Smooth muscle cell (in vitro differentiated cells): ENCODE measurements at regions not wholly inside any gene's neighbourhood (a gene's known extent, or its start where the extent isn't known, plus 50 kb on each side); places are given as distances from the start of the nearest gene placed in this dataset.

Source experiments
- DNase-seq: peaks from one replicate; lab custom pipeline; 2025; ENCODE audit not compliant: unreplicated experiment; lab: John Stamatoyannopoulos, UW
- H2AFZ ChIP-seq: fragments of 200-600 bp; sonication (generic); 2 replicates; pipeline ENCODE4 v1.6.0; 2016; ENCODE audit warnings: antibody characterized with exemption, low read depth, mild to moderate bottlenecking
- H3F3A ChIP-seq: fragments of 200-600 bp; sonication (generic); 2 replicates; pipeline ENCODE4 v1.6.0; 2017; ENCODE audit warnings: antibody characterized with exemption, low read depth
- H3K27ac ChIP-seq: fragments of 200-600 bp; sonication (generic); 2 replicates; pipeline ENCODE4 v1.5.1; 2016; ENCODE audit warnings: low read depth, mild to moderate bottlenecking
- H3K27me3 ChIP-seq: fragments of 200-600 bp; sonication (generic); 2 replicates; pipeline ENCODE4 v1.6.1; 2016; ENCODE audit warnings: low read depth, mild to moderate bottlenecking
- H3K36me3 ChIP-seq: fragments of 200-600 bp; sonication (generic); 2 replicates; pipeline ENCODE4 v1.5.1; 2016; ENCODE audit warnings: low read depth
- H3K4me1 ChIP-seq: fragments of 200-600 bp; sonication (generic); 2 replicates; pipeline ENCODE4 v1.5.1; 2016; ENCODE audit warnings: low read depth
- H3K4me2 ChIP-seq: fragments of 200-600 bp; sonication (generic); 2 replicates; pipeline ENCODE4 v1.6.0; 2016; ENCODE audit warnings: mild to moderate bottlenecking
- H3K4me3 ChIP-seq: fragments of 200-600 bp; sonication (generic); 2 replicates; pipeline ENCODE4 v1.5.1; 2016; ENCODE audit warnings: mild to moderate bottlenecking
- H3K79me2 ChIP-seq: fragments of 200-600 bp; sonication (generic); 2 replicates; pipeline ENCODE4 v1.6.0; 2016; ENCODE audit warnings: low read depth, mild to moderate bottlenecking
- H3K9ac ChIP-seq: fragments of 200-600 bp; sonication (generic); 2 replicates; pipeline ENCODE4 v1.6.0; 2016; ENCODE audit warnings: low read depth
- H3K9me3 ChIP-seq: fragments of 200-600 bp; sonication (generic); replicated peaks from 2 replicates; pipeline ENCODE4 v1.5.1; 2016; ENCODE audit warnings: low read depth
- H4K20me1 ChIP-seq: fragments of 200-600 bp; sonication (generic); 2 replicates; pipeline ENCODE4 v1.6.0; 2016; ENCODE audit warnings: low read depth
- WGBS: methylation state at CpG from one replicate; pipeline ENCODE4 v1.1.7; 2016; ENCODE audit warnings: low lambda C conversion rate; 5-methylcytosine and 5-hydroxymethylcytosine counted together
- TF ChIP-seq, protein P1 (sequence below): fragments of 200-600 bp; sonication (generic); IDR thresholded peaks from 2 replicates; pipeline ENCODE4 v1.5.1; 2017; ENCODE audit warnings: borderline replicate concordance, mild to moderate bottlenecking, antibody characterized with exemption; ENCODE audit not compliant: insufficient read depth, poor library complexity, severe bottlenecking

GRCh38 chr4:132195176-132195575 is 953.9 kb upstream of the PCDH10 start:
- 87% methylated on average over 3 of the region's 3 CpGs for WGBS
- Histone ChIP-seq H2AFZ (no peak overlapping the region), H3K36me3 (no peaks in the 10 kb centered on the region), H3F3A (no peaks in the 10 kb centered on the region), H3K9me3 (no peaks in the 10 kb centered on the region), H3K9ac (no peak overlapping the region), H4K20me1 (no peaks in the 10 kb centered on the region), H3K27me3 (no peaks in the 10 kb centered on the region), H3K79me2 (no peaks in the 10 kb centered on the region), H3K27ac (no peak overlapping the region), H3K4me3 (no peak overlapping the region), H3K4me2 (no peak overlapping the region), H3K4me1 (no peaks in the 10 kb centered on the region)
- TF ChIP-seq, protein P1, sequence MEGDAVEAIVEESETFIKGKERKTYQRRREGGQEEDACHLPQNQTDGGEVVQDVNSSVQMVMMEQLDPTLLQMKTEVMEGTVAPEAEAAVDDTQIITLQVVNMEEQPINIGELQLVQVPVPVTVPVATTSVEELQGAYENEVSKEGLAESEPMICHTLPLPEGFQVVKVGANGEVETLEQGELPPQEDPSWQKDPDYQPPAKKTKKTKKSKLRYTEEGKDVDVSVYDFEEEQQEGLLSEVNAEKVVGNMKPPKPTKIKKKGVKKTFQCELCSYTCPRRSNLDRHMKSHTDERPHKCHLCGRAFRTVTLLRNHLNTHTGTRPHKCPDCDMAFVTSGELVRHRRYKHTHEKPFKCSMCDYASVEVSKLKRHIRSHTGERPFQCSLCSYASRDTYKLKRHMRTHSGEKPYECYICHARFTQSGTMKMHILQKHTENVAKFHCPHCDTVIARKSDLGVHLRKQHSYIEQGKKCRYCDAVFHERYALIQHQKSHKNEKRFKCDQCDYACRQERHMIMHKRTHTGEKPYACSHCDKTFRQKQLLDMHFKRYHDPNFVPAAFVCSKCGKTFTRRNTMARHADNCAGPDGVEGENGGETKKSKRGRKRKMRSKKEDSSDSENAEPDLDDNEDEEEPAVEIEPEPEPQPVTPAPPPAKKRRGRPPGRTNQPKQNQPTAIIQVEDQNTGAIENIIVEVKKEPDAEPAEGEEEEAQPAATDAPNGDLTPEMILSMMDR: no peak
- no peak for DNase-seq

DNA sequence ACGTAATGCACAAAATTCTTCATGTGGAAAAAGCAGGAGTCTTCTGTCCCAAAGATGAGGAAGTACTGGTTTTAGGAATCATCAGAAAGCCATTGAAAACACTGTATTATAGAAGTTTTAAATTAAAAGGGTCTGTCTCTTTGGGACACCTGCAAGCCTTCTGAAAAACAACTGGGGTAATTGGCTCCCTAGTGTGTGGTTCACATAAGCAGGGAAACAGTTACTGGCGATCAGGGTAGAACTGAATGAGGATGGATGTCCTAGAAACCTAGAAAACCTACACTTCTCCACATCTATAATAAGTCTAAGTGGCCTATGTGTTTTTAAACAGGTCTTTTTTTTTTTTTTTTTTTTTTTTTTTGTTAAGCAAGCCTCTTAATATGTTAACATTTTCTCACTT is 945.5 kb upstream of the PCDH10 start:
- Histone ChIP-seq H3K9me3 (no peaks in the 10 kb centered on the region), H3F3A (no peaks in the 10 kb centered on the region), H4K20me1 (no peaks in the 10 kb centered on the region), H3K4me1 (peaks cover 6% of the 10 kb centered on the region), H3K4me2 (no peak overlapping the region), H3K27ac (no peak overlapping the region), H3K4me3 (no peak overlapping the region), H3K27me3 (no peaks in the 10 kb centered on the region), H3K36me3 (no peaks in the 10 kb centered on the region), H3K79me2 (no peaks in the 10 kb centered on the region), H2AFZ (no peak overlapping the region), H3K9ac (no peak overlapping the region)
- TF ChIP-seq, protein P1: no peak
- WGBS: 64% methylated on average over 2 of the region's 2 CpGs
- no peak for DNase-seq

- H3K36me3 ChIP-seq: no peaks in the 10 kb centered on the region
- 89% methylated on average over 2 of the region's 2 CpGs for WGBS
- no peak overlapping the region for H2AFZ ChIP-seq
- no peaks in the 10 kb centered on the region for H3K4me1 ChIP-seq
- H3K4me3 ChIP-seq: no peak overlapping the region
- no peak overlapping the region for H3K9ac ChIP-seq
- DNase-seq: no peak
- TF ChIP-seq, protein P1: no peak
- H3K27me3 ChIP-seq: no peaks in the 10 kb centered on the region
- H3F3A ChIP-seq: no peaks in the 10 kb centered on the region
- no peaks in the 10 kb centered on the region for H4K20me1 ChIP-seq
- H3K9me3 ChIP-seq: no peaks in the 10 kb centered on the region
- no peaks in the 10 kb centered on the region for H3K79me2 ChIP-seq
- no peak overlapping the region for H3K4me2 ChIP-seq
- H3K27ac ChIP-seq: no peak overlapping the region
These were observed 934.6 kb upstream of the PCDH10 start for GRCh38 chr4:132214519-132214918.

DNA sequence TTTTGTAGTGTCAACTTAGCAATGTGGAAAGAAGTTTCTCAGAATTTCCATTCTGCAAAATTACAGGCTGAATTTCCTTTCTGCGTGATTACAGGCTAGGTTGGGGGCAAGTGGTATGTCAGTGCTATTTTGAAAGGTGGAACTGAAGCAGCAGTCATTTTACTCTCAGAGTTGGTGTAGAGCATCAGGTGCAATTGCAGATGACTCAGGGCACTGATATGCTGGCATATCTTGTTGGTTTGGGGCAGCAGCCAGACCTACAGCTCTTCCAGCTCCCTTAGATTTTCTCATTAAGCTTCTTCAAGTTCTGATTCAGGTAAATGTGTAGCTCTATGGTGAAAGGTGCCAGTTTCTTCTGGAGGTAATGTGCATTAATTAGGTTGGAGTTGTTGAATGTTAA is 930.7 kb upstream of the PCDH10 start:
- WGBS: 77% methylated on average over 1 of the region's 1 CpG
- no peak overlapping the region for H2AFZ ChIP-seq

More for the DNA sequence above, 930.7 kb upstream of the PCDH10 start:
- Histone ChIP-seq H3K79me2 (no peaks in the 10 kb centered on the region), H3K4me2 (no peak overlapping the region), H3K4me1 (no peaks in the 10 kb centered on the region), H3F3A (no peaks in the 10 kb centered on the region), H3K4me3 (no peak overlapping the region), H3K36me3 (no peaks in the 10 kb centered on the region), H3K27ac (no peak overlapping the region), H3K9ac (no peak overlapping the region), H3K27me3 (no peaks in the 10 kb centered on the region), H4K20me1 (no peaks in the 10 kb centered on the region), H3K9me3 (no peaks in the 10 kb centered on the region)
- TF ChIP-seq, protein P1: no peak
- DNase-seq: no peak
